ENCODE measurements at regions not wholly inside any gene's neighbourhood (a gene's known extent, or its start where the extent isn't known, plus 50 kb on each side); places are given as distances from the start of the nearest gene placed in this dataset.

DNA sequence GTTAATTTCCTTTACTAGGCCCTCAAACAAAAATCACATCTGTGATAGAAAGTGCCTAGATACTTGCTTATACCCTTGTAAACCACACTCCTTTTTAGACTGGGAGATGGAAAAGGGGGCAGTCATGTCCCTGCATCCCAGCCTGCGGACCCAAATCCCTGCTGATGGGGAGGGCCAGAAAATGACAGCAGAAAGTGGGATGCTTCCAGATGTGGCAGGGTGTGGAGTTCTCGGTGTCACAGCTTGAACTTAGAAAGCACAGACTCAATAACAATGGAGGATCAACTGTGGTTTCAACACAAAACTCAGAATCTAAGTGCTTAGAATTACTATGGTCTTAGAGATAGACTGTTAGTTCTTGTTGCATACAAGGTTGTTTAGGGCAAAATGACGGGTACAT, 95.6 kb upstream of the F3 start:
- ATAC-seq = no peak
- TF ChIP-seq ZFP3 (CRISPR knock-in tag; IDR thresholded peaks at IDR 0.05) = no peak
- TF ChIP-seq, protein P1, sequence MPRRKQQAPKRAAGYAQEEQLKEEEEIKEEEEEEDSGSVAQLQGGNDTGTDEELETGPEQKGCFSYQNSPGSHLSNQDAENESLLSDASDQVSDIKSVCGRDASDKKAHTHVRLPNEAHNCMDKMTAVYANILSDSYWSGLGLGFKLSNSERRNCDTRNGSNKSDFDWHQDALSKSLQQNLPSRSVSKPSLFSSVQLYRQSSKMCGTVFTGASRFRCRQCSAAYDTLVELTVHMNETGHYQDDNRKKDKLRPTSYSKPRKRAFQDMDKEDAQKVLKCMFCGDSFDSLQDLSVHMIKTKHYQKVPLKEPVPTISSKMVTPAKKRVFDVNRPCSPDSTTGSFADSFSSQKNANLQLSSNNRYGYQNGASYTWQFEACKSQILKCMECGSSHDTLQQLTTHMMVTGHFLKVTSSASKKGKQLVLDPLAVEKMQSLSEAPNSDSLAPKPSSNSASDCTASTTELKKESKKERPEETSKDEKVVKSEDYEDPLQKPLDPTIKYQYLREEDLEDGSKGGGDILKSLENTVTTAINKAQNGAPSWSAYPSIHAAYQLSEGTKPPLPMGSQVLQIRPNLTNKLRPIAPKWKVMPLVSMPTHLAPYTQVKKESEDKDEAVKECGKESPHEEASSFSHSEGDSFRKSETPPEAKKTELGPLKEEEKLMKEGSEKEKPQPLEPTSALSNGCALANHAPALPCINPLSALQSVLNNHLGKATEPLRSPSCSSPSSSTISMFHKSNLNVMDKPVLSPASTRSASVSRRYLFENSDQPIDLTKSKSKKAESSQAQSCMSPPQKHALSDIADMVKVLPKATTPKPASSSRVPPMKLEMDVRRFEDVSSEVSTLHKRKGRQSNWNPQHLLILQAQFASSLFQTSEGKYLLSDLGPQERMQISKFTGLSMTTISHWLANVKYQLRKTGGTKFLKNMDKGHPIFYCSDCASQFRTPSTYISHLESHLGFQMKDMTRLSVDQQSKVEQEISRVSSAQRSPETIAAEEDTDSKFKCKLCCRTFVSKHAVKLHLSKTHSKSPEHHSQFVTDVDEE (CRISPR knock-in tag; IDR thresholded peaks at IDR 0.05) = no peak
- no peak for TF ChIP-seq ZFP30 (CRISPR knock-in tag; IDR thresholded peaks at IDR 0.05)
- TF ChIP-seq GLIS3 (CRISPR knock-in tag; IDR thresholded peaks at IDR 0.05) = no peak
- TF ChIP-seq, protein P2, sequence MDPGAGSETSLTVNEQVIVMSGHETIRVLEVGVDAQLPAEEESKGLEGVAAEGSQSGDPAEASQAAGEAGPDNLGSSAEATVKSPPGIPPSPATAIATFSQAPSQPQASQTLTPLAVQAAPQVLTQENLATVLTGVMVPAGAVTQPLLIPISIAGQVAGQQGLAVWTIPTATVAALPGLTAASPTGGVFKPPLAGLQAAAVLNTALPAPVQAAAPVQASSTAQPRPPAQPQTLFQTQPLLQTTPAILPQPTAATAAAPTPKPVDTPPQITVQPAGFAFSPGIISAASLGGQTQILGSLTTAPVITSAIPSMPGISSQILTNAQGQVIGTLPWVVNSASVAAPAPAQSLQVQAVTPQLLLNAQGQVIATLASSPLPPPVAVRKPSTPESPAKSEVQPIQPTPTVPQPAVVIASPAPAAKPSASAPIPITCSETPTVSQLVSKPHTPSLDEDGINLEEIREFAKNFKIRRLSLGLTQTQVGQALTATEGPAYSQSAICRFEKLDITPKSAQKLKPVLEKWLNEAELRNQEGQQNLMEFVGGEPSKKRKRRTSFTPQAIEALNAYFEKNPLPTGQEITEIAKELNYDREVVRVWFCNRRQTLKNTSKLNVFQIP (CRISPR knock-in tag; IDR thresholded peaks at IDR 0.05; ENCODE audit: borderline replicate concordance, low read depth) = no peak
- TF ChIP-seq OSR1 (CRISPR knock-in tag; IDR thresholded peaks at IDR 0.05) = no peak
- TF ChIP-seq ARNTL (CRISPR knock-in tag; IDR thresholded peaks at IDR 0.05; ENCODE audit: borderline replicate concordance, low read depth) = no peak
- TF ChIP-seq TOX (CRISPR knock-in tag; IDR thresholded peaks at IDR 0.05; ENCODE audit: borderline replicate concordance) = no peak

DNA sequence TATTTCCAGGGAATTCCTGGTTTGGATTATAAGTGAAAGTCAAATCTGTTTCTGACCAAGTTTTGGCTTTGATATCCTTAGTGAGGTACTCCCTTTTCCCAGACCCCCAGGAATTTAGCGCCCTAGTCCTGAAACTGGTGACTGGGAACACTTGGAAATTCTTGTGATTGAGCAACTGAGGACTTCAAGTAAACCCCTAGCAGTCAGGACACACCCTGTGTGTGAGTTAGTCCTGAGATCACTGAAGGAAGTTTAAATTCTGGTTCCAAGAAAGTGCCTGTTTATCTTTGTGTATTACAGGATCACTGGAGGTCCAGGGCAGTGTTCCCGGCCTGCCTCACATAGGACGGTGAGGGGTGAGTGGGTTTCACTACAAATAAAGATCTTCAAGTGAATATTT, 95.1 kb upstream of the F3 start:
- ATAC-seq = no peak
- TF ChIP-seq PPARA (CRISPR knock-in tag; IDR thresholded peaks at IDR 0.05; ENCODE audit: borderline replicate concordance) (no peak), BACH2 (CRISPR knock-in tag; IDR thresholded peaks at IDR 0.05; ENCODE audit: borderline replicate concordance) (no peak), GLIS3 (CRISPR knock-in tag; IDR thresholded peaks at IDR 0.05) (no peak), CSDC2 (CRISPR knock-in tag; IDR thresholded peaks at IDR 0.05) (no peak), ZNF565 (CRISPR knock-in tag; conservative IDR thresholded peaks at IDR 0.05; ENCODE audit: low read depth) (no peak), OSR1 (CRISPR knock-in tag; IDR thresholded peaks at IDR 0.05) (no peak)
- TF ChIP-seq, protein P2 (CRISPR knock-in tag; IDR thresholded peaks at IDR 0.05; ENCODE audit: borderline replicate concordance, low read depth) = no peak
- TF ChIP-seq, protein P3, sequence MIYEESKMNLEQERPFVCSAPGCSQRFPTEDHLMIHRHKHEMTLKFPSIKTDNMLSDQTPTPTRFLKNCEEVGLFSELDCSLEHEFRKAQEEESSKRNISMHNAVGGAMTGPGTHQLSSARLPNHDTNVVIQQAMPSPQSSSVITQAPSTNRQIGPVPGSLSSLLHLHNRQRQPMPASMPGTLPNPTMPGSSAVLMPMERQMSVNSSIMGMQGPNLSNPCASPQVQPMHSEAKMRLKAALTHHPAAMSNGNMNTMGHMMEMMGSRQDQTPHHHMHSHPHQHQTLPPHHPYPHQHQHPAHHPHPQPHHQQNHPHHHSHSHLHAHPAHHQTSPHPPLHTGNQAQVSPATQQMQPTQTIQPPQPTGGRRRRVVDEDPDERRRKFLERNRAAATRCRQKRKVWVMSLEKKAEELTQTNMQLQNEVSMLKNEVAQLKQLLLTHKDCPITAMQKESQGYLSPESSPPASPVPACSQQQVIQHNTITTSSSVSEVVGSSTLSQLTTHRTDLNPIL (CRISPR knock-in tag; IDR thresholded peaks at IDR 0.05; ENCODE audit: low read depth) = no peak
- TF ChIP-seq, protein P1 (CRISPR knock-in tag; IDR thresholded peaks at IDR 0.05) = no peak

DNA sequence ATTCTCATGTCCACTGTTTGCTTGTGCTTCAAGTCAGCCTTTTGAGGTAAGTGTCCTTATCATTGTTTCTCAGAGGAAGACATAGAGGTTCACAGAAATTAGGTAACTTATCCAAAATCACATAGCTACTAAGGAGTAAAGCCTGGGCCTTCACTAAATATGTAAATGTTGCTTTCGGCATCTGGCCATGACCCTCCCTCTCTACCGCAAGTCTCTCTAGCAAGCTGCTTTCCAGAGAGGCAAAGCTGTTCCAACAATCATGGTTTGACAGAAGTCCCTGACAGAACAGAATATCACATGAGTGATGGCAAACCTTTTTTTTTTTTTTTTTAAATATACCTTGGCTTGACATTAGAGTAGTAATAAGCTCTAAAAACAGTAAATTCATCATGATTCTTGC, 94.5 kb upstream of the F3 start:
- ATAC-seq = no peak
- TF ChIP-seq, protein P2 (CRISPR knock-in tag; IDR thresholded peaks at IDR 0.05; ENCODE audit: borderline replicate concordance, low read depth) = no peak
- TF ChIP-seq CSDC2 (CRISPR knock-in tag; IDR thresholded peaks at IDR 0.05) = no peak
- no peak for TF ChIP-seq SNAI2 (CRISPR knock-in tag; IDR thresholded peaks at IDR 0.05)
- TF ChIP-seq ZFP30 (CRISPR knock-in tag; IDR thresholded peaks at IDR 0.05) = no peak
- TF ChIP-seq ARNTL (CRISPR knock-in tag; IDR thresholded peaks at IDR 0.05; ENCODE audit: borderline replicate concordance, low read depth) = no peak
- no peak for TF ChIP-seq BACH2 (CRISPR knock-in tag; IDR thresholded peaks at IDR 0.05; ENCODE audit: borderline replicate concordance)
- TF ChIP-seq TCF4 (CRISPR knock-in tag; IDR thresholded peaks at IDR 0.05; ENCODE audit: borderline replicate concordance) = no peak
- no peak for TF ChIP-seq ZNF70 (CRISPR knock-in tag; IDR thresholded peaks at IDR 0.05)
- TF ChIP-seq RARB (CRISPR knock-in tag; IDR thresholded peaks at IDR 0.05) = no peak
- TF ChIP-seq ESRRG (CRISPR knock-in tag; IDR thresholded peaks at IDR 0.05) = no peak
- TF ChIP-seq ISL1 (CRISPR knock-in tag; IDR thresholded peaks at IDR 0.05) = no peak
- TF ChIP-seq, protein P3 (CRISPR knock-in tag; IDR thresholded peaks at IDR 0.05; ENCODE audit: low read depth) = no peak
- TF ChIP-seq ZC3H10 (CRISPR knock-in tag; IDR thresholded peaks at IDR 0.05) = no peak
- TF ChIP-seq, protein P4, sequence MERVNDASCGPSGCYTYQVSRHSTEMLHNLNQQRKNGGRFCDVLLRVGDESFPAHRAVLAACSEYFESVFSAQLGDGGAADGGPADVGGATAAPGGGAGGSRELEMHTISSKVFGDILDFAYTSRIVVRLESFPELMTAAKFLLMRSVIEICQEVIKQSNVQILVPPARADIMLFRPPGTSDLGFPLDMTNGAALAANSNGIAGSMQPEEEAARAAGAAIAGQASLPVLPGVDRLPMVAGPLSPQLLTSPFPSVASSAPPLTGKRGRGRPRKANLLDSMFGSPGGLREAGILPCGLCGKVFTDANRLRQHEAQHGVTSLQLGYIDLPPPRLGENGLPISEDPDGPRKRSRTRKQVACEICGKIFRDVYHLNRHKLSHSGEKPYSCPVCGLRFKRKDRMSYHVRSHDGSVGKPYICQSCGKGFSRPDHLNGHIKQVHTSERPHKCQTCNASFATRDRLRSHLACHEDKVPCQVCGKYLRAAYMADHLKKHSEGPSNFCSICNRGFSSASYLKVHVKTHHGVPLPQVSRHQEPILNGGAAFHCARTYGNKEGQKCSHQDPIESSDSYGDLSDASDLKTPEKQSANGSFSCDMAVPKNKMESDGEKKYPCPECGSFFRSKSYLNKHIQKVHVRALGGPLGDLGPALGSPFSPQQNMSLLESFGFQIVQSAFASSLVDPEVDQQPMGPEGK (CRISPR knock-in tag; IDR thresholded peaks at IDR 0.05; ENCODE audit: borderline replicate concordance) = no peak
- no peak for TF ChIP-seq TOX (CRISPR knock-in tag; IDR thresholded peaks at IDR 0.05; ENCODE audit: borderline replicate concordance)
- no peak for TF ChIP-seq OSR1 (CRISPR knock-in tag; IDR thresholded peaks at IDR 0.05)
- TF ChIP-seq ZFP3 (CRISPR knock-in tag; IDR thresholded peaks at IDR 0.05) = no peak
- no peak for TF ChIP-seq GLIS3 (CRISPR knock-in tag; IDR thresholded peaks at IDR 0.05)
